ENCODE measurements at regions not wholly inside any gene's neighbourhood (a gene's known extent, or its start where the extent isn't known, plus 50 kb on each side); places are given as distances from the start of the nearest gene placed in this dataset.

GRCh38 chr10:106499448-106499847 is 665.1 kb downstream of the SORCS1 start:
- ATAC-seq: no peak
- H3K9me3 Mint-ChIP-seq (ENCODE audit: low read depth): peaks cover 5% of the 10 kb centered on the region
- intact Hi-C loops (cut with DNase I, micrococcal nuclease): no loop called here
- H3K36me3 Mint-ChIP-seq (ENCODE audit: low read depth): no peaks in the 10 kb centered on the region
- ChIA-PET POLR2A (no interaction called here), CTCF (no interaction called here)
- no peak overlapping the region for H3K4me3 Mint-ChIP-seq
- no peak for DNase-seq
- no peaks in the 10 kb centered on the region for H3K4me1 Mint-ChIP-seq
- H3K27ac Mint-ChIP-seq: no peak overlapping the region
- H3K27me3 Mint-ChIP-seq: no peaks in the 10 kb centered on the region

GRCh38 chr10:106498675-106499074 is 665.8 kb downstream of the SORCS1 start:
- ATAC-seq: no peak
- Mint-ChIP-seq H3K4me3 (no peak overlapping the region), H3K4me1 (no peaks in the 10 kb centered on the region), H3K27ac (no peak overlapping the region), H3K36me3 (ENCODE audit: low read depth) (no peaks in the 10 kb centered on the region), H3K9me3 (ENCODE audit: low read depth) (peaks cover 5% of the 10 kb centered on the region), H3K27me3 (no peaks in the 10 kb centered on the region)
- DNase-seq: no peak
- intact Hi-C loops (cut with DNase I, micrococcal nuclease): no loop called here
- CTCF ChIA-PET: no interaction called here
- POLR2A ChIA-PET: no interaction called here

DNA sequence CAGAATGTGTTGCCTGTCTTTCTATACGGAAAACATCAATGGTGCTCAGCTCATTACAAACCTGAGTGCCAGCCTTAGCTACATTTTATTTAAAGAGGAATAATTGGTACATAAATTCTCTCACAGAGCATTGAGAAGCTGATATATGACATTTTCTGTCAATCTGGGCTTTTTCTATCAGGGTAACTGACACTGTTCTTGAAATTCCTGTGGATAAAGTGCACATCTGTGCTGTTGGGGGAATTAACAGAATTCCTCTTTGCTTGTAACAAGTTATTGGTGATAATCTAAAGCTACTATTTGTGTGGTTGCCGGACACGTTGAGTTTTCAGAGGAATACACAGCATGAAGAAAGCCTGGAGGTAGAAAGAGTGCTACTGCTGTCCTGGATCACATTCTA is 668.6 kb downstream of the SORCS1 start:
- intact Hi-C loops (cut with DNase I, micrococcal nuclease): no loop called here
- CTCF ChIA-PET: interaction anchor here (0.6 kb wide), 1 partner anchor 44 kb away, joined by 3 read pairs; no protein-coding TSS in a partner anchor
- DNase-seq: no peak
- Mint-ChIP-seq H3K27me3 (no peaks in the 10 kb centered on the region), H3K36me3 (ENCODE audit: low read depth) (no peaks in the 10 kb centered on the region), H3K4me3 (no peak overlapping the region), H3K9me3 (ENCODE audit: low read depth) (peaks cover 3% of the 10 kb centered on the region), H3K27ac (no peak overlapping the region), H3K4me1 (no peaks in the 10 kb centered on the region)
- ATAC-seq: no peak
- POLR2A ChIA-PET: no interaction called here

DNA sequence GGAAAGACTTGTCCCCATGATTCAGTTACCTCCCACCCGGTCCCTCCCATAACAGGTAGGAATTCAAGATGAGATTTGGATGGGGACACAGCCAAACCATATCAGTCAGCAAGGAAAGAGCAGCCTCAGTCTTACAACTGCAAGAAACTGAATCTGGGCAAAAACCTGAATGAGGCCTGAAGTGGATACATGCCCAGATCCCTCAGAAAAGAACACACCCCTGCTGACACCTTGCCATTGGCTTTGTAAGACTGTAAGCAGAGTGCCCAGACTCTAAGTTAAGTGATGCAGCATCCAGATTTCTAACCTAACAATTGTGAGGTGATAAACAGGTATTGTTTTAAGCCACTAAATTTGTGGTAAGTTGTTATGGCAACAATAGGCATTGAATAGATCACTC is 670.8 kb downstream of the SORCS1 start:
- intact Hi-C loops (cut with DNase I, micrococcal nuclease): no loop called here
- Mint-ChIP-seq H3K4me1 (no peaks in the 10 kb centered on the region), H3K4me3 (no peak overlapping the region), H3K36me3 (ENCODE audit: low read depth) (no peaks in the 10 kb centered on the region), H3K27ac (no peak overlapping the region), H3K27me3 (no peaks in the 10 kb centered on the region), H3K9me3 (ENCODE audit: low read depth) (peaks cover 5% of the 10 kb centered on the region)
- ChIA-PET POLR2A (no interaction called here), CTCF (no interaction called here)
- ATAC-seq (no peak), DNase-seq (no peak)

- intact Hi-C loops (cut with DNase I, micrococcal nuclease): no loop called here
- ChIA-PET CTCF (no interaction called here), POLR2A (no interaction called here)
- Mint-ChIP-seq H3K9me3 (ENCODE audit: low read depth) (peaks cover 5% of the 10 kb centered on the region), H3K36me3 (ENCODE audit: low read depth) (no peaks in the 10 kb centered on the region), H3K27me3 (no peaks in the 10 kb centered on the region), H3K27ac (no peak overlapping the region), H3K4me1 (no peaks in the 10 kb centered on the region), H3K4me3 (no peak overlapping the region)
- DNase-seq: no peak
- ATAC-seq: no peak
Observed at GRCh38 chr10:106493226-106493625, 671.3 kb downstream of the SORCS1 start.

DNA sequence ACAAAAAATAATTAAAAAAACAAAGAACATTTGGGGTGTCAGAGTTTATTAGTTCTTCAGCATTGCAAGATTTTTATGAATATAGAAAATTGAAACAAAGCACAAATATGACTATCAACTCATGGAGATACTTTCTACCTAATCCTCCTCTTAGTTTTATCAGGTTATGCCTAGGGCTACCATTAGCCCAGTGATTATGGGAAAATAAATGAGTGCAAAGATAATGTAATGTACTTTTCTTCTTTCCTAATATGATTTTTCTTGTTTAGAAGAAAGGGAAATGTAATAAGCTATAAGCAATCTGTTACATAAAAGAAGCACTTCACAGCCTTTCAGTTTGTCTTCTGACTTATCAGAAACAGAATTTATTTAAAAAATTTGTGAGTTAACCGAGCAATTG is 676.8 kb downstream of the SORCS1 start:
- Mint-ChIP-seq H3K36me3 (ENCODE audit: low read depth) (no peaks in the 10 kb centered on the region), H3K4me1 (no peaks in the 10 kb centered on the region), H3K9me3 (ENCODE audit: low read depth) (peaks cover 5% of the 10 kb centered on the region), H3K27me3 (no peaks in the 10 kb centered on the region), H3K27ac (no peak overlapping the region), H3K4me3 (no peak overlapping the region)
- ATAC-seq: no peak
- CTCF ChIA-PET: no interaction called here
- intact Hi-C loops (cut with DNase I, micrococcal nuclease): no loop called here
- no peak for DNase-seq
- POLR2A ChIA-PET: no interaction called here

DNA sequence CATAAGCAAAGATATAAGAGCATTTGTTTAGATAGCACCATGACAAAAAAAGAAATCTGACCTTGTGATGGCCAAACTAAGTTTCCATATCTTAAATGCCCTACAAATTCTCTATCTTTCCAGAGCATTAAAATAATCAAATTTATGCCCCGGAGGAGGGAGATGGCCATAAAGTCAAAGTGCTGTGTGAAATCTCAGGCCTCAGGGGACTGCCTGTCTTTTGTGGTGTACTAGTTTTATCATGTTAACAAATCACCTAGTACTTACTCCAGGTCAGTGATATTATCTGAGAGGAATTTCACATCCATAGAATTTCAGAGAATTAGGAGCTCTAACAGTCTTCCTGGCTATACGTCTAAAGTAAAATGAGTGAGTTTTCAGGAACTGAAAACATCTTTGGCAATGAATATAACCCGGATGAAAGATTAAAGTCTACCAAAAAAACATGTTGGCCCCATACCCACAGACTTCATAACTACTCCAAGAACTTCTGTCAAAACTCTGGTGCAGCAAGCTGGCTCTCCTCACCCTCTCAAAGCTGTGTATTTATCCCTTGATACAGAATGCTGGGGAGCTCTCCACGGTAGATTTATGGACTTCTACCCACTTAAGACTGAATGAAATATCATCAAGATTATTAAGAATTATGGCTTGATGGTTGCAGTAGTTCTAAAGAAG is 682.8 kb downstream of the SORCS1 start:
- H3K4me3 Mint-ChIP-seq: no peak overlapping the region
- no peak for DNase-seq
- ATAC-seq: no peak
- intact Hi-C loops (cut with DNase I, micrococcal nuclease): no loop called here
- peaks cover 8% of the 10 kb centered on the region for H3K9me3 Mint-ChIP-seq (ENCODE audit: low read depth)
- no peak overlapping the region for H3K27ac Mint-ChIP-seq
- H3K36me3 Mint-ChIP-seq (ENCODE audit: low read depth): no peaks in the 10 kb centered on the region
- H3K27me3 Mint-ChIP-seq: no peaks in the 10 kb centered on the region
- H3K4me1 Mint-ChIP-seq: no peaks in the 10 kb centered on the region
- ChIA-PET CTCF (no interaction called here), POLR2A (no interaction called here)

- ChIA-PET CTCF (no interaction called here), POLR2A (no interaction called here)
- ATAC-seq (no peak), DNase-seq (no peak)
- Mint-ChIP-seq H3K36me3 (ENCODE audit: low read depth) (no peaks in the 10 kb centered on the region), H3K9me3 (ENCODE audit: low read depth) (peaks cover 8% of the 10 kb centered on the region), H3K27ac (no peak overlapping the region), H3K4me1 (no peaks in the 10 kb centered on the region), H3K27me3 (no peaks in the 10 kb centered on the region), H3K4me3 (no peak overlapping the region)
- intact Hi-C loops (cut with DNase I, micrococcal nuclease): no loop called here
Observed at GRCh38 chr10:106479636-106480035, 684.9 kb downstream of the SORCS1 start.

GRCh38 chr10:106474876-106475275 is 689.6 kb downstream of the SORCS1 start:
- intact Hi-C loops (cut with DNase I, micrococcal nuclease): no loop called here
- Mint-ChIP-seq H3K27me3 (no peaks in the 10 kb centered on the region), H3K4me1 (no peaks in the 10 kb centered on the region), H3K27ac (no peak overlapping the region), H3K9me3 (ENCODE audit: low read depth) (peaks cover 10% of the 10 kb centered on the region), H3K36me3 (ENCODE audit: low read depth) (no peaks in the 10 kb centered on the region), H3K4me3 (no peak overlapping the region)
- CTCF ChIA-PET: interaction anchor here (1.1 kb wide), 1 partner anchor 10 kb away, joined by 3 read pairs; no protein-coding TSS in a partner anchor
- ATAC-seq (no peak), DNase-seq (no peak)
- POLR2A ChIA-PET: no interaction called here

DNA sequence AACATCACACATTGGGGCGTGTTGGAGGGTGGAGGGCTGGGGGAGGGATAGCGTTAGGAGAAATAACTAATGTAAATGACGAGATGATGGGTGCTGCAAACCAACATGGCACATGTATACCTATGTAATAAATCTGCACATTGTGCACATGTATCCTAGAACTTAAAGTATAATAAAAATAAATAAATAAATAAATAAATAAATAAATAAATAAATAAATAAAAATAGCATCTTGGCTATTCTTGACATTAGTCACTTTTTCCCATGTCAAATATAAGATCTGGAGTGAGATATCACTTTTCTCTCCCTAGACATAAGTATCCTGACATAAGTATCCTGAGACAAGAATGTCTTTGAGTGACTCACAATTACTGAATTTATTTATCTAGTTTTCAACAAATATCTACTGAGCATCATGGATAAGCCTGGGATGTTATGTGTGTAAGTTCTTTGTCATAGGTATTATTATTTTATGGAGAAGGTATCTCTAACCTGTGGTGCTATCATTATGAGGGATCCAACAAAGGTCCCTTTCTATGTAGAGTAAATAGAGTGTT is 691.3 kb downstream of the SORCS1 start:
- DNase-seq (no peak), ATAC-seq (no peak)
- Mint-ChIP-seq H3K27me3 (no peaks in the 10 kb centered on the region), H3K4me1 (no peaks in the 10 kb centered on the region), H3K4me3 (no peak overlapping the region), H3K9me3 (ENCODE audit: low read depth) (peaks cover 12% of the 10 kb centered on the region), H3K27ac (no peak overlapping the region), H3K36me3 (ENCODE audit: low read depth) (no peaks in the 10 kb centered on the region)
- POLR2A ChIA-PET: no interaction called here
- intact Hi-C loops (cut with DNase I, micrococcal nuclease): no loop called here
- CTCF ChIA-PET: no interaction called here

DNA sequence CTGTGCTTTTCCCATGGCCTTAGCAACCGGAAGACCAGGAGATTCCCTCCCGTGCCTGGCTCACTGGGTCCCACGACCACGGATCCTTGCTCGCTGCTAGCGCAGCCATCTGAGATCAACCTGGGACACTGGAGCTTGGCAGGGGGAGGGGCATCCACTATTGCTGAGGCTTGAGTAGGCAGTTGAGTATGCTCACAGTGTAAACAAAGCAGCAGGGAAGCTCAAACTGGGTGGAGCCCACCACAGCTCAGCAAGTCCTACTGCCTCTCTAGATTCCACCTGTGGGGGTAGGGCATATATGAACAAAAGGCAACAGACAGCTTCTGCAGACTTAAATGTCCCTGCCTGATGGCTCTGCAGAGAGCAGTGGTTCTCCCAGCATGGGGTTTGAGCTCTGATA is 697.0 kb downstream of the SORCS1 start:
- ATAC-seq (no peak), DNase-seq (no peak)
- ChIA-PET CTCF (no interaction called here), POLR2A (no interaction called here)
- Mint-ChIP-seq H3K27me3 (no peaks in the 10 kb centered on the region), H3K9me3 (ENCODE audit: low read depth) (peaks cover 18% of the 10 kb centered on the region), H3K4me3 (no peak overlapping the region), H3K27ac (no peak overlapping the region), H3K4me1 (no peaks in the 10 kb centered on the region), H3K36me3 (ENCODE audit: low read depth) (no peaks in the 10 kb centered on the region)
- intact Hi-C loops (cut with DNase I, micrococcal nuclease): no loop called here

- Mint-ChIP-seq H3K36me3 (ENCODE audit: low read depth) (no peaks in the 10 kb centered on the region), H3K27ac (no peak overlapping the region), H3K9me3 (ENCODE audit: low read depth) (peaks cover 12% of the 10 kb centered on the region), H3K4me1 (no peaks in the 10 kb centered on the region), H3K4me3 (no peak overlapping the region), H3K27me3 (no peaks in the 10 kb centered on the region)
- ChIA-PET POLR2A (no interaction called here), CTCF (no interaction called here)
- intact Hi-C loops (cut with DNase I, micrococcal nuclease): no loop called here
- no peak for ATAC-seq
- DNase-seq: no peak
Observed at GRCh38 chr10:106457522-106457921, 707.0 kb downstream of the SORCS1 start.

GRCh38 chr10:106454233-106454632 is 710.3 kb downstream of the SORCS1 start:
- intact Hi-C loops (cut with DNase I, micrococcal nuclease): no loop called here
- no peaks in the 10 kb centered on the region for H3K36me3 Mint-ChIP-seq (ENCODE audit: low read depth)
- POLR2A ChIA-PET: no interaction called here
- H3K27ac Mint-ChIP-seq: no peak overlapping the region
- H3K4me3 Mint-ChIP-seq: no peak overlapping the region
- CTCF ChIA-PET: no interaction called here
- H3K9me3 Mint-ChIP-seq (ENCODE audit: low read depth): peaks cover 6% of the 10 kb centered on the region
- no peaks in the 10 kb centered on the region for H3K4me1 Mint-ChIP-seq
- ATAC-seq (no peak), DNase-seq (no peak)
- H3K27me3 Mint-ChIP-seq: no peaks in the 10 kb centered on the region

All from activated CD4-positive, alpha-beta T cell treated with anti-CD3 and anti-CD28 coated beads for 36 hours (primary cell).